Heart left ventricle (tissue), 13 donors: ENCODE measurements at regions not wholly inside any gene's neighbourhood (a gene's known extent, or its start where the extent isn't known, plus 50 kb on each side); places are given as distances from the start of the nearest gene placed in this dataset.

ENCODE experiments used
- POLR2A ChIP-seq, 2 donors: fragments of 450-650 bp; IDR thresholded peaks; one replicate each; pipeline ENCODE4 v1.6.1; 2017; ENCODE audit warnings: antibody characterized with exemption in 2 of 2, mild to moderate bottlenecking in 2 of 2, moderate library complexity in 2 of 2
- TF ChIP-seq, protein P1 (sequence below), 12 donors: fragments of 200-600 bp; sonication (generic) in 4 of 12; IDR thresholded peaks; one replicate each; pipeline versions ENCODE4 v1.5.0 to v1.8.0; 2018 to 2022; ENCODE audit warnings: antibody characterized with exemption in 12 of 12, mild to moderate bottlenecking in 5 of 12
- donor health status: ischemic (EF 13 %, LVEDD 7.1; RV severe dilation, severe dysfunction).
- donor health status: DM: no; HTN: yes; CAD: no.
- donor health status: DM: no; HTN: no; CAD: no.
- donor health status: ischemic (EF 25% LVEDD 6.9; RV normal size, moderate dysfunction).
- donor health status: ischemic (EF 25% LVEDD 5.7; RV mildly dilated, moderate dysfunction).
- donor health status: ischemic (EF 35%, LVEDD 5.7; RV mildly dilated, moderate dysfunction).
- donor health status: nonischemic (EF 11% LVEDD 7.7; RV severe dilation, severe dysfunction).
- donor health status: DM: yes; HTN: yes; CAD: no.
- donor health status: PGD.
- donor health status: ischemic (EF 29% LVEDD 5.4; RV normal size, mild dysfunction).
- donor health status: nonischemic (EF 23%, LVEDD 6.1; RV moderate dilation, normal function).

DNA sequence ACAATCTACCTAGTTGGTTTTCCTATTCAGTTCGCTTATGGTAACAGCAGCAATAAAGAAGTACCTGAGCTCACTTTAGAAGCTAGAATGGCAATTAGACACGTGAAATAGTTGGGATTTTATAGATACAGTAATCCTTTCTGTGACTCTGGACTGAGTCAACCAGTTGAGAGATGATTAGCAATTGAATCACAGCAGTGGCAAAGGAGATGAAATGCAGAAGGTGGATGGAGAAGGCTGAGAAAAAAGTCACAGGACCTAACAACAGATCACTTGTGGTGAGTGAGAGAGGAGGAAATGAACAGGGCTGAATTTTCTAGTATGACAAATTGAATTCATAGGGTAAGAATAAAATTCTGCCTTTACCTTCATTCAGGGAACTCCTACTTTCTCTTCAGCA, 197.1 kb upstream of the MAGEB18 start:
- TF ChIP-seq, protein P1, sequence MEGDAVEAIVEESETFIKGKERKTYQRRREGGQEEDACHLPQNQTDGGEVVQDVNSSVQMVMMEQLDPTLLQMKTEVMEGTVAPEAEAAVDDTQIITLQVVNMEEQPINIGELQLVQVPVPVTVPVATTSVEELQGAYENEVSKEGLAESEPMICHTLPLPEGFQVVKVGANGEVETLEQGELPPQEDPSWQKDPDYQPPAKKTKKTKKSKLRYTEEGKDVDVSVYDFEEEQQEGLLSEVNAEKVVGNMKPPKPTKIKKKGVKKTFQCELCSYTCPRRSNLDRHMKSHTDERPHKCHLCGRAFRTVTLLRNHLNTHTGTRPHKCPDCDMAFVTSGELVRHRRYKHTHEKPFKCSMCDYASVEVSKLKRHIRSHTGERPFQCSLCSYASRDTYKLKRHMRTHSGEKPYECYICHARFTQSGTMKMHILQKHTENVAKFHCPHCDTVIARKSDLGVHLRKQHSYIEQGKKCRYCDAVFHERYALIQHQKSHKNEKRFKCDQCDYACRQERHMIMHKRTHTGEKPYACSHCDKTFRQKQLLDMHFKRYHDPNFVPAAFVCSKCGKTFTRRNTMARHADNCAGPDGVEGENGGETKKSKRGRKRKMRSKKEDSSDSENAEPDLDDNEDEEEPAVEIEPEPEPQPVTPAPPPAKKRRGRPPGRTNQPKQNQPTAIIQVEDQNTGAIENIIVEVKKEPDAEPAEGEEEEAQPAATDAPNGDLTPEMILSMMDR (IDR thresholded peaks at IDR 0.05), result no peak
- no peak for TF ChIP-seq POLR2A (IDR thresholded peaks at IDR 0.05)
